PC-3 (cell line): ENCODE measurements at regions not wholly inside any gene's neighbourhood (a gene's known extent, or its start where the extent isn't known, plus 50 kb on each side); places are given as distances from the start of the nearest gene placed in this dataset.
A peak's percentile ranks its signal among the peaks of the same experiment; 100 is the strongest.

Experiments used
- CTCF ChIP-seq: fragments of 300-600 bp; sonication (generic); conservative IDR thresholded peaks from 2 replicates; pipeline ENCODE4 v1.5.1; 2017; ENCODE audit warnings: antibody characterized with exemption, low read depth, mild to moderate bottlenecking, low read length
- EZH2 ChIP-seq: fragments of 300-600 bp; sonication (generic); IDR thresholded peaks from one replicate; pipeline ENCODE4 v1.6.1; 2017; ENCODE audit warnings: antibody characterized with exemption, mild to moderate bottlenecking, low read length; ENCODE audit not compliant: unreplicated experiment
- EZH2phosphoT487 ChIP-seq: fragments of 300-600 bp; sonication (generic); IDR thresholded peaks from 2 replicates; pipeline ENCODE4 v1.6.1; 2018; ENCODE audit warnings: mild to moderate bottlenecking, antibody characterized with exemption, low read length, borderline replicate concordance

- TF ChIP-seq CTCF = peak; percentile 50
- TF ChIP-seq EZH2 = no peak
- no peak for TF ChIP-seq EZH2phosphoT487
Observed at GRCh38 chr2:103991591-103991990, 862.3 kb upstream of the POU3F3 start.
